Amniotic epithelial cell (primary cell): ENCODE measurements at regions not wholly inside any gene's neighbourhood (a gene's known extent, or its start where the extent isn't known, plus 50 kb on each side); places are given as distances from the start of the nearest gene placed in this dataset.
"Not testable (repeated sequence)": the region's sequence is repeated elsewhere in the genome, so short reads cannot be mapped to it uniquely, and the experiment has no call there.

ENCODE experiments used
- DNase-seq: peaks from one replicate; pipeline ENCODE4 v3.0.0-alpha.2; 2010; ENCODE audit warnings: low read depth

DNA sequence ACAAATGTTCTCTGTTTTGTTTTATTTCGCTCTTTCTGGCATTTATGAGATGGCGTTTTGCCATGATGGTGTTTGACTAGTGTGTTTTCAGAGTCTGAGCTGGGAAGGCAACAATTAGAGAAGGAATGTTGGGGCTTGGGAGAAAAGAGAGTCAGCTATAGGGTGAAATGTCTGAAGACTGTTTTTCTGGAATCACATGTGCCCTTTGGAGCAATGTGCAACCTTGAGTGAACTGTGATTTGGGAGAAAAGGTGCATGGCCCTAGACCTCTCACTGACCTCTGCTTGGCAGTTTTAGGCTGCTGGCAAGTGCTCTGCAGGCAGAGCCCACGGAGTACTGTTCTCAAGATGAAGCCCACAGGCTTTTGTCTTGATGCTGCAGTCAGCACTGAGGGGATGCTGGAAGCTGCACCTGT lies 379.9 kb upstream of the PDE3A start:
- DNase-seq = no peak

DNA sequence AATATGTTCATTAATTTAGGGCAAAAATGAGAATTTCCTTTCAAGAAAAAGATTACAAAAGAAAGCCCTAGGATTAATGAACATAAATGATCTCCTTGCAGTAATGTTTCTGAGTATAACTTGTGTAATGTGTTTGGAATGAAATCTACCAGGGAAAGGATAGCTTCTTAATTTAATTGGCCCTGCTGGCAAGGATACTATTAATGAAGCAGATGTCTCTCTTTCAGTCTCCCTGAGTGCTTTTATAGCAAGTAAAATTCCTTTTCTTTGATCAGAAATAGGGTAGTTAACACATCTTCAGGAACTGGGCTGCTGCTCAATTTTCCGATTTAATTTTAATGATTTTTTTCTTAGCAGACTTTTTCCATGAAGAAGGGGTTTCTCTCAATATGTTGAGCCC lies 379.4 kb upstream of the PDE3A start:
- DNase-seq = no peak

DNA sequence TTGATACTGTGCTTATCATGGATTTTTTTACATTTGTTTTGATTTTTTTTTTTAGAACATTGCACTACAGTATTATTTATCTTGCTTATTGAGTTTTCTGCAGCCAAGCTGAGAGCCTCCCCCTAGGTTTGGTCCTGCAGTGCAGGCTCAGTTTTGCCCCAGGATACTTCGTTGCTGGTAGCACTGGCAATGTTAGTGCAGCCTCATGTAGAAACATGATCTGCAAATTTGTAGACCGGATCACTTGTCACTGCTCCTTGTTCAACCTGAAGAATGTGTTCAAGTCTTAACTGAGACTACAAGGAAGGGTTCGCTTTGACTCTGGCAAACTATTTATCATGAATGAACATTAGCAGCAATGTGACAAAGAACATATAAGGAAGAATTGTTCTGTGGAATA lies 377.2 kb upstream of the PDE3A start:
- no peak for DNase-seq

DNA sequence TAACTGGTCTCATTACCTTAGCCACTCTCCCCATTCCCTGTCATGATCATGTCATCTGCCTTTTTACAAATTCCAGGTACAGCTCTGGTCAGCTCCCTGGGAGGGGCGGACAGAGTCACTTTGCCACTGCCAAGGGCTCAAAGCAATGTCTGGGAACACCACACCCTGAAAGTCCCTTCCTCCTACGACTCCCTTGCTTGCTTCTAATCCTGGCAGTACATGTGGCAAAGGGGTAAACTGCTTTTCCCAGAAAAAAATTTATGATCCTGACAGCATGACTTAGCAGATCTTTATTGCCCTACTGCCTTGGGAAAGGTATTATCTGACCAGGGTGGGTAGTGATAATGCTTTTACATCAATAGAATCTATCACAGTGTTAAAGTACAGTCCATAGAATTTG lies 376.0 kb upstream of the PDE3A start:
- no peak for DNase-seq

DNA sequence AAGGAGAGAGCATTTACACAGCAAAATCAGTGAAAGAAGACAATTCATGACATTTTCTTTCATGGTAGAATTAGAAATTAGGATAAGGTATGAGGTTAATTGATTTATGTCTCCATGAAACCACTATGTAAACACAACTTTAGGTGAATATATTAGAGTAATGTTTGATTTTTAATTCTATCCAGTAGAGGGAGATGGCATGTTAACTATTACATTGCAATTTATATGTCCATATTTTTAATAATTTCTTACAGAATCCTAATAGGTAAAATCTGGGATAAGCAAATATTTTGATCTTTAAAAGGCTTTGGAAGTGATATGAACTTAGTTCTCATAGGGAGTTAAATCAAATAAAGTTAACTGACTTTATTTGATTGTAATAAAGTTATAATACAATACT lies 373.4 kb upstream of the PDE3A start:
- DNase-seq = no peak

DNA sequence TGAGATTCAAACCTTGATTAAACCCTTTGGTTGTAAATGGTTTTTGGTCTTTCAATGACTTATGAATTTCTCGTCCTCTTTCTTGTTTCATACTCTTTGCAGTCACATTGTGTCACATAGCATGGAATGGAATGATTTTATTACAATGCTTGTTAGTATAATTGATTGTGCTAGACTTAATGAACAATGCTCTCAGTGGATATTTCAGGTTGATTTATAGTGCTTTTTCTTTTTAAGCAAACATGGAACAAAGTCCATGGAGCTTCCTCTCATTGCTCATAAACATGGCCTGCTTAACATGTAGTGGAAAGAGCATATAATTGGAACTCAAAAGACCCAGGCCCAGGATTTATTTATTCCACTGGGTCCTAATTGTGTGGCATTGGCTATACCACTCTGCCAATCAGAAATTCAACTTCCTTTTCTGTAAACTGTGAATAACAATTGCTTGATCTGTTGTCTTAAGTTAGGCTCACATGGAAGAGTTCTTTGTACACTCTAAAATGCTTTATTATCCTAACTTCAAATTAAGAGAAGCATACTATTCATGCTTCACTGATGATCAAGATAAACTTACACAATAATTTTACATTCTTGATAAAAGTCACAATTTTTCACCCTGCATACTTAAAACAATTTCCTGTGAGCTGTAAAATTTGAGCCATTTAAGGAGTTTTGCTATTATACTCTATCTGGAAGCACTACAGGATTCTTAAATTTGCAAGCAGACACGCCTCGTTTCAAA lies 370.5 kb upstream of the PDE3A start:
- DNase-seq = peak; percentile 24

DNA sequence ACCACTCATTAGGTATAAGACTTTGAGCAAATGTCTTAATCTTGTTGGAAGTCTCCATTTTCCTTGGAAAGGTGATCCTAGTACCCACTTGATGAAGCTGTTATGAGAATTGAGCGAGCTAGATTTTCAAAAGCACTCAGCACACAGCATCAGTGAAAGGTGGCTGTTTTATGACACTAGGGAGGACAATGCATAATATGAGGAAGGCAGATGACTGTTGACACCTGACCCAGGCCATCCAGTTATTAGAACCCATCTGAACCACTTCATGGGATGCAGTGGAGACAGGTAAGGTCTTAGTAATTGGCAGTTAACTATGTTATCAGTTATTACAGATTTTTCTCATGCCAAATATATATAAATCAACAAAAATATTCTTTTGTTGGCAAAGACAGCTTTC lies 369.9 kb upstream of the PDE3A start:
- no peak for DNase-seq

DNA sequence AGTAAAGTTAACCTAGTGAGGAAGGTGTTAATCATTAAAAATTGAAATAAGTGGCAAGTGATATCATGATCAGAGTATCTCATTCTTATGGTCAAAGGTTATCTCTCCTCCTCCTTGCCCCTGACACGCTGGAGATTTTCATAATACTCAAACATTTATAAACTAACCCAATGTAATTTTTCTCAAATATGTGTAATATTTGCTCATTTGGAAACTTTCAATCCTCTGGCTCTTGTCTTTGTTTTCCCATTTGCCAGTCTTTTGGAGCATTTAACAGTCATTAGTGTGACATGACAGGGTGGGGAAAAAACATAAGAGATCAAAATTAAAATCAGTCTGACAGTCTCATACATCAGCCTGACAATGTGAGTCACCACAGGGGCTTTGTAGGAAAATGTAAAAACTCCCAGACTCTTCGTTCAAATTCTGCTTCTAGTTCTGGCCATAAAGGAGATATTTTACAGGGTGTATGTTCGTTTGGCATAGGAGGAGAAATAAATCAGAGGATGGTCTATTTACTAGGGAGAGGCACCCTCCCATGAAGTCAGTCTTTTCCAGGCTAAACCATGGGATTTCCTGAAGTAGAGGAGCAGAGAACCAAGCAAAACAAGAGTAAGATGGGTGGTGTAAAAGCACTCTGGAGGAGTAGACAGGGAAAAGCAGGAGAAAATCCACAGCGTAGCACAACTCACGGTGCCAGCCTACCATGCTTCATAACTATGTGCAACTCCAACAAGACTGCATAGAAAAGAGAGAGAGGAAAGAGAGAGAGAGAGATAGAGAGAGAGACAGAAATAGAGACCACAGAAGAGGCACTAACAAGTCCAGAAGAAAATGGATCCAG lies 369.2 kb upstream of the PDE3A start:
- DNase-seq = peak; percentile 34

DNA sequence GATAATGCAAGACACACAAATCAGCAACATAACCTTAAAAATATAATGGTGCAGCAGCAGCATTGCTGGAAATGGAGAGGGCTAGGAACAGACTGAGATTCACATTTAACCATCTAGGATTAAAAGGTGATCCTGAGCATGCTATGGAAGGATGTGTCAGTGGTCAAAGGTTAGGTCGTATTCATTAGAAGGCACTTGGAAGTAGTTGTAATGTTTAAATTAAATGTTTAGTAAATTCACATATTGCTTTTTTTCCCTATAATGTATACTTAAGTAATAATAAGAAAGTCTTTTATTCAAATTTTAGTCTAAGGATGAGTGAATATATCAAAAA lies 368.6 kb upstream of the PDE3A start:
- DNase-seq = no peak

DNA sequence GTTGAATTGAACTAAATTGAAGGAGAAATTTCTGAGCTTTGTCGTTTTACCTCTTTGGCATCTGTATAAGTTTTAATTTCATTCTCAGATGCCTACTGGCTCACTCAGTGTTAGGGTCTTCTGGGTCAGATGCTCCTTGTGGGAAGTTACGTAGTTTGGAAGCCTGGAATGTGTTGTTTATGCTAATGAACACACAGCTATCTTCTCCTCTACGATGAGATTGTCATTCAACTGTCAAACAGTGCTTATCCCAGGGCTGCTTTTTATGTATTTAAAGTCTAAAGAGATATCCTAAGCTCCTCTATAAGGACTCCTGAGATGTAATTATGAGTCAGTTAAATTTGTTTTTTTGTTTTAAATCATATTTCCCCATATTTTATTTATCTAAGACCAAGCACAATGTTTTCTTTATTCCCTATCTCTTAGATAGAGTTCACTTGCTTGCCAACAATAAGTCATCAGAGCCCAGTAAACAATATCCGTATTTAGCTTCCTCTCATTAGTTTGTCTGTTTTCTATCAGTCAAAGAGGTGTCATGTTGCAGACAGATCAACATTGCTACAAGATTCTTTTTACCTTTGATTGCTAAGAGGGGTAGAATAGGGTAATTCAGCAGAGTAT lies 368.0 kb upstream of the PDE3A start:
- peak; percentile 70 for DNase-seq

DNA sequence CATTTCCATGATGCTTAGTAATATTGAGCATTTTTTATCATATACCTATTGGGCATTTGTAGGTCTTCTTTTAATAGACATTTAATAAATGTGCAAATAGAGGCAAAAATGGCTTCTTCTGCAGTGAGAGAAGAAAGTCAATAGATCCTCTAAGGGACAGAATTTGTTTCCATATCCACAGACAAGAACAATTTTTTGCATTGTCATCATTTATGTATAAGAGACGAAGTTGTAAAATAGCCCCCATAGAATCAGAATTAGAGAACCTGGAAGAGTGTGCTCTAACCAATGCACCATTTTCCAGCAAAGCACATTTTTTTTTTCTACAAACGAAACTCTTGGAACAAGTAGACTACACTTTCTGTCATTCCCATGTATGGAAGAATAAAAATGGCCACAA lies 365.1 kb upstream of the PDE3A start:
- DNase-seq = no peak

DNA sequence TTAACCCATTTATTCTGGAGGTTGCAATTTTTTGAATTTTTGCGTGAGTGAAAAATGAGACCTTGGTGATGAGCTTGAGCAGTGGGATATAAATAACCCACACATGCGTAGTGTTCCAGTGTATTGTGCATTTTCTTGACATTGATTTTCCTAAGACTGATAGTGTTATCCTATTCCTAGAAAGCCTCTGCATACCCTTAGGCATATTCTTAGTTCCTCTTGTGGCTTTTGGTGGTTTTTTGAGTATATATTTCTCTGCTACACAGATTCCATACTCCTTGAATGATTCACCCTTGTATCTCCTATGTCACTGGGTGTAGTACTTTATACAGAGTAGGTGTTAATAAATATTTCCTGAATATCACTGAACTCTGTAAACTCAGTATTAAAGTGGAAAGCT lies 363.4 kb upstream of the PDE3A start:
- DNase-seq = peak; percentile 78

DNA sequence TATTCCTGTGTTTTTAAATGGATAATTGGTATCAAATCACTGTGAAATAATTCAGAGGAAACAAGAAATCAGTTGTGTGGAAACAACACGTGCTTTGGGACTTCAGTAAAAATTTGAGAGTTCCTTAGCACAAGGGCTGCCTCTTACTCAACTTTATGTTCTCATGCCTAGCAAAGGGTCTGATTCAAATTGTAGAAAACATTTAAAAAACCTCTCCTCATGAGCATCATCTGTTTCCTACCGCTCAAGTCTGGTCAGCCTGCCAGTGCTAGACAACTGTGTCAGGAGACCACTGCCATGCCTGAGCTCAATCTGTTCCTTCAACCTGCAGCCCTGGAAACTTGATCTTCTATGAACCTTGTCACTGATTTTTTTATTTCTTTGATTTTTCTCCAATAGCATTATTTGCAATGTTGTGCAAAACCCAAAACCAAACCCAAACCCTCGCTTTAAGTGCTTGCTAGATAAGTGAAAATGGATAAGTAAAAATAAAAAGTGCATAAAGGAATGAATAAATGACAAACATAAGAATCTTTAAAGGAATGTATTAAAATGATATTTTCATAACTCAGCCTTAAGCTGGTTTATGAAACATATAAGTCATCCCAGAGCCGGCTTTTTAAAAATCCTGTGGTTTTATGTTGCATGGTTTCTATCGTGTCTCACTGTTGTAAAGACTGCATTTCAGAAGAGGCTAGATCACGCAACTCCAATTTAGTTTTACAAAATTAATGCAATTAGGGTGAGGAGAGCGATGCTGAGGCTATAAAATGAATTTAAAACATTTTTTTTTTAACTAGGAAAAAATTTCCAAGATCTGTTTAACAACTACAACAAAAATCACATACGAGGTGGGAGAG lies 361.2 kb upstream of the PDE3A start:
- peak; percentile 84 for DNase-seq

DNA sequence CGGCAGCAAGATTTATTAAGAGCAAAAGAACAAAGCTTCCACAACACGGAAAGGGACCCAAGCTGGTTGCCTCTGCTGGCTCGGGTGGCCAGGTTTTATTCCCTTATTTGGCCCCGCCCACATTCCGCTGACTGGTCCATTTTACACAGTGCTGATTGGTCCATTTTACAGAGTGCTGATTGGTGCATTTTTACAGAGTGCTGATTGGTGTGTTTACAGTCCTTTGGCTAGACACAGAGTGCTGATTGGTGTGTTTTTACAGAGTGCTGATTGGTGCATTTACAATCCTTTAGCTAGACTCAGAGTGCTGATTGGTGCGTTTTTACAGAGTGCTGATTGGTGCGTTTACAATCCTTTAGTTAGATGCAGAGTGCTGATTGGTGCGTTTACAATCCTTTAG lies 358.4 kb upstream of the PDE3A start:
- DNase-seq = not testable (repeated sequence)

DNA sequence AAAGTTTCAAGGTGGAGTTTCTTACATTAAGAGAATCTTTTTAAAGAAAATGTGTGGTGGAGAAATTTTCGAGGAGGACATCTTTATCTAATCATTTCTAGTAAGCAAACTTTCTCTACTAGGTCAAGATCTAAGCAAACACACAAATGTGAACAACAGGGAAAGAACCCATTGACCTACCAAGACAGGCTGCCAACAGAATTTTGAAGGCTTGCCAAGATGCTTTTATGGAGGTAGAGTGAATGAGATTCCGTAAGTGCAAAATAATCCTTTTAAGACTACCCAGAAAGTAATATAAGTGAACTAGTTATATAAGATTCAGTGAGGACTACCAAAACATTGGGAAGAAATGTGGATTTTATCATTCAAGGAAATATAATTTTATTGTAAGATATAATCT lies 357.1 kb upstream of the PDE3A start:
- peak; percentile 43 for DNase-seq

DNA sequence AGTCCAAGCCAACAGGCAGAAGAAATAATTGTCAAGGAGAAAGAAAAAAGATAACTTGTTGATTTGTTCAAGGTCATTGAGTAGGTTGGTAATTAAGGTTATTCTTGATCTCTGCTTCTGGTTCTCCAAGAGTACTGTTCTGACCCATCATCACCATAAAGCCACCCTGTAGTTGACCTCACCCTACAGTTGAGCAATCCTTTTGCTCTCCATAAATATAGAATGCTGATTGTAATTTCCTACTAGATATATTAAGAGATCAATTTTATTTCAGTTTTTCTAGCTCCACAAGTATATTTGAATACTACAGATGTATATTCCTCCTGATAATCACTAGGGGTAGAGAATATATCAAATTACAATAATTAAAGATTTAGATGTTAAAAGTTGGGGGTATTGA lies 350.5 kb upstream of the PDE3A start:
- DNase-seq = no peak

DNA sequence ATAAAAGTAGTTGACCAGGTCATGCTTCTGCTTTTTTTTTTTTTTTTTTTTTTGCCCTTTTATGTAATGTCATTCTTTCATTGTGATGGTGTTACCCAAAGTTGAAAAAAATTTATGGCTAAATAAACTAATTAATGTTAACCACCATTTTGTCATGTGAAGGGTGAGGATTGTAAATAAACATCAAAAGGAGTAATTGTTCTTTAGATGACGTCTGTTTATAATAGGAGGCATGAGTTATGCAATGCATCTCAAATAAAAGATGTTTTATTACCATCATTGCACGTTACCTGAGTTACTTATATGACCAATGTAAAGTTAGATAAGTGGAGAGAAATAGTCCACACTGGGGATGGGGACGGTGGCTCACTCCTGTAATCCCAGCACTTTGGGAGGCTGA lies 349.9 kb upstream of the PDE3A start:
- DNase-seq = no peak

DNA sequence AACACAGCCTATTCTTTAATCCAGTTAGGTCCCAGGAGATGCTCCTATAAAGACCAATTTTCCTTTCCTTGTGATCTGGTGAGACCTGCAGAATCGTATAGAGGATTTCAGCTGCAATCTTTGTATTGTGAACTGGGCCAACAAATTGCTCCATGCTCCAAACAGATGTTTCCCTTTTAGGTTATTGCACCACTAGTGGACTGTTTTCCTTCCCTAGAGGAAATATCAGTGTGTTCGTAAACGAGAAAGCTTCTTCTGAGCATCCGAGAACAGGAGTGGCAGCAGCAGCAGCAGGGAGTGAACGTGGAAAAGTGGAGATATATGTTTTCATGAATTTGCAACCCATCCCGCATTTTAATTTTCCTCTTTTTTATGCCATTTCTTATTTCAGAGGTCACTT lies 344.1 kb upstream of the PDE3A start:
- peak; percentile 43 for DNase-seq

DNA sequence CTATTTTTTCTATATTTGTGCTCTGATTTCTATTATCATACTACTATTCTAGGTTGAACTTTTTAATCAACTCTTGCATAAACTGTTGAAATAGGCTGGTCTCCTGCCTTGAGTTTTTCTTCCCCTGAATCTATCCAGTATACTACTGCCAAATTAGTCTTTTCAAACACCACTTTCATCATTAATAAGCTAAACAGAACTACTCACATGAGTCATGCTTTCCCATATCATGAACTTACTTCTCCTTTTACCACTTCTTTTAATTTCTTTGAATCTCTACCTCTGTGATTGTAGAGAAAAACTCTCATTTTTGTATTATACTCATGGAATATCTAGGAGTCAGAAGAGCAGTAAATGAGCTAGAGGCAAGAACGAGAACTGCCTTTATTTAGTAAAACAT lies 340.3 kb upstream of the PDE3A start:
- DNase-seq = no peak

DNA sequence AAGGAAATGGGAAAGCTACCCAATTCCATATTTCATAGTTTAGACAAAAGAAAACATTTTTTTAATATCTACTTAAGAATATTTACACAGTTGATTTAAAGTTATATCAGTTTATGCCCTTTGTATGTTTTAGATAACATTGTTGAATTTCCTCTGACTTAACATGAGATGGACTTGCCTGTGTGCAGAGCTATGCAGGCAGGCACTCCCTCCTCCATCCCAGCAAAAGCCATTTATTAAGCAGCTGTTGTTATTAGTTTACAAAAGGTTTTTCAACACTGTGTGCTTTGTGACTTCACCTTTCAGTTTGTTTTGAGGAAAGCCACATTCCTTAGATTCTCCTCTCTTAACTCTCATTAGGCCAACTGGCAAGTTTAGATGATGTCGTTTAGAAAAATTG lies 337.5 kb upstream of the PDE3A start:
- DNase-seq = no peak

DNA sequence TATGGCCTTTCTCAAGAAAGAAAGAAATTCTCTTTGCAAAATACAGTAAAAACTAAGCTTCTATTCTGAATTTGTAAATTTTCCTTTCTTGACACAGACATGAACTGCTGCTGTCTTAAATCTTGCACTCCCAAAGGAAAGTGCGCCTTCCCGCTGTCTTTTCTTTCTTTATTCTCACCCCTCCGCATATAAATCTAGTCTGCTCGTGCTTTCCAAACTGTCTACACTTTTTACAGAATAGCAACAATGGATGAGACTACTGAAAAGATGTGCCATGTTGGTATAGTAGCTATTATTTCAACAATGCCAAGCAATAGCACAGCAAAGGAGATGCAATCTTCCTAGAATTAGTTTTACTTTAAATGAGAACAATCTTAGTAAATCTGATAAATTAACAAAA lies 328.8 kb upstream of the PDE3A start:
- DNase-seq = no peak

DNA sequence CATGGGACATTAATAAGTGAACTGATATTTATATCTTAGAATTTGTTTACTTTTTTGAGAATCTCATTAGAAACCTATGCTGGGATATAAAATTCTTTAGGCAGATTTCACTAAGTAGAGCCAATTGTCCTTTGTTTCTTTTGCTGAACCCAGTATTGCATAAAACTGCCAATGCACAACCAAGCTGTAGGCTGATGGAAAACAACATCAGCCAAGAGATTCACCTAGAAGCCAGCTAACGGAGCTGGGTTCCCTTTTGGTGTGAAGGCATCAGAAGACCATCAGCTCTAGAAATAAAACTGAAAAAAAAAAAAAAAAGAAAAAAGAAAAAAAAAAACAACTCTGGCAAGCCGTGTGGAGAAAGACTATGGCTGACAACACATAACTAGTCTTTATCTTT lies 328.2 kb upstream of the PDE3A start:
- DNase-seq = no peak
